ENCODE measurements at regions not wholly inside any gene's neighbourhood (a gene's known extent, or its start where the extent isn't known, plus 50 kb on each side); places are given as distances from the start of the nearest gene placed in this dataset.

GRCh38 chr1:219271818-219272535 lies 98.3 kb downstream of the LYPLAL1 start:
- Mint-ChIP-seq H3K27ac (peak overlapping the region; percentile 72), H3K27me3 (ENCODE audit: low read depth, poor library complexity) (no peaks in the 10 kb centered on the region), H3K4me3 (peak overlapping the region; percentile 54), H3K36me3 (ENCODE audit: low read depth) (peaks cover 18% of the 10 kb centered on the region), H3K9me3 (peaks cover 4% of the 10 kb centered on the region), H3K4me1 (peaks cover 57% of the 10 kb centered on the region)
- no peak for TF ChIP-seq CTCF (IDR thresholded peaks at IDR 0.05)
- no peak for DNase-seq

GRCh38 chr1:219269171-219269570 lies 95.5 kb downstream of the LYPLAL1 start:
- no peak for DNase-seq
- Mint-ChIP-seq H3K9me3 (no peaks in the 10 kb centered on the region), H3K27ac (no peak overlapping the region), H3K27me3 (ENCODE audit: low read depth, poor library complexity) (no peaks in the 10 kb centered on the region), H3K4me1 (peaks cover 50% of the 10 kb centered on the region), H3K4me3 (no peak overlapping the region), H3K36me3 (ENCODE audit: low read depth) (peaks cover 12% of the 10 kb centered on the region)
- no peak for TF ChIP-seq CTCF (IDR thresholded peaks at IDR 0.05)

- no peak for TF ChIP-seq CTCF (IDR thresholded peaks at IDR 0.05)
- no peaks in the 10 kb centered on the region for H3K27me3 Mint-ChIP-seq (ENCODE audit: low read depth, poor library complexity)
- no peak overlapping the region for H3K27ac Mint-ChIP-seq
- peaks cover 26% of the 10 kb centered on the region for H3K9me3 Mint-ChIP-seq
- peaks cover 22% of the 10 kb centered on the region for H3K36me3 Mint-ChIP-seq (ENCODE audit: low read depth)
- no peak overlapping the region for H3K4me3 Mint-ChIP-seq
- DNase-seq, result no peak
- peaks cover 33% of the 10 kb centered on the region for H3K4me1 Mint-ChIP-seq
Observed at GRCh38 chr1:219266524-219266923, 92.8 kb downstream of the LYPLAL1 start.

- no peak overlapping the region for H3K4me3 Mint-ChIP-seq
- H3K4me1 Mint-ChIP-seq, result peaks cover 26% of the 10 kb centered on the region
- TF ChIP-seq CTCF (IDR thresholded peaks at IDR 0.05), result no peak
- DNase-seq, result no peak
- peaks cover 30% of the 10 kb centered on the region for H3K36me3 Mint-ChIP-seq (ENCODE audit: low read depth)
- H3K27me3 Mint-ChIP-seq (ENCODE audit: low read depth, poor library complexity), result no peaks in the 10 kb centered on the region
- no peak overlapping the region for H3K27ac Mint-ChIP-seq
- H3K9me3 Mint-ChIP-seq, result peaks cover 36% of the 10 kb centered on the region
Observed at GRCh38 chr1:219265026-219265515, 91.4 kb downstream of the LYPLAL1 start.

GRCh38 chr1:219264561-219264960 lies 90.9 kb downstream of the LYPLAL1 start:
- peak; percentile 12 for DNase-seq
- no peaks in the 10 kb centered on the region for H3K27me3 Mint-ChIP-seq (ENCODE audit: low read depth, poor library complexity)
- H3K27ac Mint-ChIP-seq, result peak overlapping the region; percentile 86
- H3K36me3 Mint-ChIP-seq (ENCODE audit: low read depth), result peaks cover 34% of the 10 kb centered on the region
- H3K9me3 Mint-ChIP-seq, result peaks cover 39% of the 10 kb centered on the region
- H3K4me3 Mint-ChIP-seq, result no peak overlapping the region
- H3K4me1 Mint-ChIP-seq, result peaks cover 23% of the 10 kb centered on the region
- TF ChIP-seq CTCF (IDR thresholded peaks at IDR 0.05), result no peak
